ENCODE measurements at regions not wholly inside any gene's neighbourhood (a gene's known extent, or its start where the extent isn't known, plus 50 kb on each side); places are given as distances from the start of the nearest gene placed in this dataset.

DNA sequence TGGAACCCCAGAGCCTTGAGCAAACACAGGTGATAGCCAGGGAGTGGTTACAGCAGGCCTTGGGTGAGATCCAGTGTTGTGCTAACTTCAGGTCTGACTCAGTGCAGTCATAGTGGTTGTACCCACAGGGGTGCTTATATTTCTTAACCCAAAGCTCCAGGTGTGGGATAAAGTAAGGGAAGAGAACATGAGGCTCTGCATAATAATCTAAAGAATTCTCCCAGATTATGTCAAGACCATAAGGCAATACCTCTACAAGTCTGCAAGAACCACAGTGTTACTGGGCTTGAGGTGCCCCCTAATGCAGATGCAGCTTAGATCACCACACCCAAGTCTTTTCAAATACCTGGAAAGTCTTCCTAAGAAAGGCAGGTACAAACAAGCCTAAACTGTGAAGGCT, 485.4 kb downstream of the RFC3 start:
- no peaks in the 10 kb centered on the region for H3K79me2 ChIP-seq (ENCODE audit: insufficient read depth, low read length)
- intact Hi-C loops (cut with micrococcal nuclease): no loop called here
- no TSS peak for BruUV-seq (replicated peaks)
- no peaks in the 10 kb centered on the region for H3K27me3 ChIP-seq (ENCODE audit: insufficient read depth, low read length)
- no peaks in the 10 kb centered on the region for H3K9me2 ChIP-seq (ENCODE audit: insufficient read depth)
- H3K4me1 ChIP-seq (ENCODE audit: control insufficient read depth in 1 of 2, insufficient read depth in 2 of 2, low read length in 2 of 2): no peaks in the 10 kb centered on the region
- no peaks in the 10 kb centered on the region for H4K20me1 ChIP-seq (ENCODE audit: insufficient read depth)
- H3K4me2 ChIP-seq (ENCODE audit: low read length): no peak overlapping the region
- CTCF ChIA-PET: no interaction called here
- POLR2A ChIA-PET: no interaction called here
- H3K36me3 ChIP-seq (ENCODE audit: control insufficient read depth in 1 of 2, insufficient read depth in 2 of 2, low read length in 2 of 2): no peaks in the 10 kb centered on the region
- H2AFZ ChIP-seq (ENCODE audit: low read depth, low read length, poor library complexity, severe bottlenecking): no peak overlapping the region
- no peak overlapping the region for H3K27ac ChIP-seq (ENCODE audit: low read depth, low read length)
- DNase-seq (ENCODE audit: low read depth, low spot score) (no peak), ATAC-seq (no peak)
- TF ChIP-seq POLR2AphosphoS5 (IDR thresholded peaks at IDR 0.05; ENCODE audit: low read depth, low read length) (no peak), YY1 (IDR thresholded peaks at IDR 0.05; ENCODE audit: extremely low read depth, insufficient replicate concordance, low read depth, low read length) (no peak), SP1 (IDR thresholded peaks at IDR 0.05; ENCODE audit: low read depth) (no peak), EZH2phosphoT487 (IDR thresholded peaks at IDR 0.05; ENCODE audit: borderline replicate concordance) (no peak), SRF (IDR thresholded peaks at IDR 0.05; ENCODE audit: low read depth) (no peak), RAD21 (IDR thresholded peaks at IDR 0.05; ENCODE audit: low read depth) (no peak), SIN3A (IDR thresholded peaks at IDR 0.05; ENCODE audit: low read depth) (no peak), CEBPB (IDR thresholded peaks at IDR 0.05; ENCODE audit: low read depth) (no peak), CBX3 (IDR thresholded peaks at IDR 0.05; ENCODE audit: low read depth) (no peak), ELF1 (IDR thresholded peaks at IDR 0.05; ENCODE audit: borderline replicate concordance, low read depth) (no peak), FOSL1 (IDR thresholded peaks at IDR 0.05; ENCODE audit: low read depth) (no peak), POLR2A (IDR thresholded peaks at IDR 0.05; ENCODE audit: borderline replicate concordance, extremely low read depth, insufficient read depth, insufficient read length) (no peak), EGR1 (IDR thresholded peaks at IDR 0.05; ENCODE audit: low read depth) (no peak), ZNF274 (IDR thresholded peaks at IDR 0.05; ENCODE audit: low read depth, low read length) (no peak), JUND (IDR thresholded peaks at IDR 0.05) (no peak), ZBTB33 (IDR thresholded peaks at IDR 0.05; ENCODE audit: extremely low read depth, insufficient replicate concordance, low read length) (no peak), ZFX (IDR thresholded peaks at IDR 0.05) (no peak)
- TF ChIP-seq, protein P1, sequence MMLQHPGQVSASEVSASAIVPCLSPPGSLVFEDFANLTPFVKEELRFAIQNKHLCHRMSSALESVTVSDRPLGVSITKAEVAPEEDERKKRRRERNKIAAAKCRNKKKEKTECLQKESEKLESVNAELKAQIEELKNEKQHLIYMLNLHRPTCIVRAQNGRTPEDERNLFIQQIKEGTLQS (IDR thresholded peaks at IDR 0.05): no peak
- no peak overlapping the region for H3K9ac ChIP-seq (ENCODE audit: low read length)
- no peaks in the 10 kb centered on the region for H3K9me3 ChIP-seq (ENCODE audit: control insufficient read depth in 1 of 2, insufficient read depth in 1 of 2, low read depth in 1 of 2, low read length in 2 of 2)
- RAD21 ChIA-PET (ENCODE audit: low non-redundant PET in 1 of 2, low total read pairs in 2 of 2, uncharacterized antibody in 2 of 2, unreplicated experiment in 2 of 2): no interaction called here
- H3K4me3 ChIP-seq (replicated peaks in 1 of 2; ENCODE audit: low read depth in 1 of 2, low read length in 2 of 2): no peak overlapping the region
